ENCODE measurements at regions not wholly inside any gene's neighbourhood (a gene's known extent, or its start where the extent isn't known, plus 50 kb on each side); places are given as distances from the start of the nearest gene placed in this dataset.

- no peak for DNase-seq
Observed at GRCh38 chr10:118500477-118501104, 94.9 kb downstream of the PRLHR start.

GRCh38 chr10:118499186-118499585 lies 96.3 kb downstream of the PRLHR start:
- no peak for DNase-seq

- DNase-seq = no peak
Observed at GRCh38 chr10:118498623-118499022, 96.8 kb downstream of the PRLHR start.

GRCh38 chr10:118497227-118497626 lies 98.2 kb downstream of the PRLHR start:
- no peak for DNase-seq

GRCh38 chr10:118496525-118496924 lies 98.9 kb downstream of the PRLHR start:
- no peak for DNase-seq

GRCh38 chr10:118495499-118495898 lies 99.9 kb downstream of the PRLHR start:
- DNase-seq = peak; percentile 65

- DNase-seq = no peak
Observed at GRCh38 chr10:118491055-118491454, 104.4 kb downstream of the PRLHR start.

GRCh38 chr10:118488710-118489497 lies 106.5 kb downstream of the PRLHR start:
- peak; percentile 84 for DNase-seq

- no peak for DNase-seq
Observed at GRCh38 chr10:118485641-118486040, 109.8 kb downstream of the PRLHR start.

- no peak for DNase-seq
Observed at GRCh38 chr10:118484152-118484871, 111.1 kb downstream of the PRLHR start.

GRCh38 chr10:118483496-118483895 lies 112.0 kb downstream of the PRLHR start:
- DNase-seq = no peak

GRCh38 chr10:118482393-118483331 lies 112.8 kb downstream of the PRLHR start:
- no peak for DNase-seq

- no peak for DNase-seq
Observed at GRCh38 chr10:118481871-118482270, 113.6 kb downstream of the PRLHR start.

GRCh38 chr10:118475214-118475613 lies 120.2 kb downstream of the PRLHR start:
- no peak for DNase-seq

GRCh38 chr10:118474111-118474510 lies 121.3 kb downstream of the PRLHR start:
- no peak for DNase-seq

GRCh38 chr10:118473305-118473960 lies 122.0 kb downstream of the PRLHR start:
- DNase-seq = peak; percentile 48

GRCh38 chr10:118472415-118473304 lies 122.8 kb downstream of the PRLHR start:
- no peak for DNase-seq

GRCh38 chr10:118471863-118472262 lies 123.6 kb downstream of the PRLHR start:
- no peak for DNase-seq

- DNase-seq = no peak
Observed at GRCh38 chr10:118470470-118470869, 125.0 kb downstream of the PRLHR start.

- DNase-seq = no peak
Observed at GRCh38 chr10:118467200-118467599, 125.1 kb upstream of the FAM204A start.

- no peak for DNase-seq
Observed at GRCh38 chr10:118465300-118465874, 123.3 kb upstream of the FAM204A start.

Measured in MV-4-11 (cell line).